GM21526 (cell line): ENCODE measurements at regions not wholly inside any gene's neighbourhood (a gene's known extent, or its start where the extent isn't known, plus 50 kb on each side); places are given as distances from the start of the nearest gene placed in this dataset.
"Not testable (repeated sequence)": the region's sequence is repeated elsewhere in the genome, so short reads cannot be mapped to it uniquely, and the experiment has no call there.

ENCODE experiments used
- ATAC-seq: cut with Tn5 transposase; IDR thresholded peaks from one replicate; pipeline ENCODE4 v1.9.1; 2021; ENCODE audit warnings: moderate library complexity; ENCODE audit not compliant: unreplicated experiment, low FRiP score

DNA sequence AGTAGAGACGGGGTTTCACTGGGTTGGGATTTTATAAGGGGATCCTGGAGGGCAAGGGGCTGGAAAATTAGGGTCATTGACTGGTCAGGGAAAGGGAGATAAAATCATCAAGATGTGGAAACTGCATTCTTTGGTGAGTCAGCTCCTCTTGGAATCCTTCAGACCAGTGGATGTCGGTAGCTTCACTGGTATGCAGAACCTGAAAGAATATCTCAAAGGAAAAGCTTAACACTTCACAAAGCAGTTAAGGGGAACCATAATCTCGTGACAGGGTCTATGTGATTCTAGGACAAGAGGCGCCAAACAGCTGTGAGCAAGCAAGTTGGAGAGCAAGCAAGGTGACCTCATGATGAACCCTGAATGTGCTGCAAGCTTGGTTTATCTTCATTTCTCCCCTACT lies 634.7 kb upstream of the AUTS2 start:
- no peak for ATAC-seq

DNA sequence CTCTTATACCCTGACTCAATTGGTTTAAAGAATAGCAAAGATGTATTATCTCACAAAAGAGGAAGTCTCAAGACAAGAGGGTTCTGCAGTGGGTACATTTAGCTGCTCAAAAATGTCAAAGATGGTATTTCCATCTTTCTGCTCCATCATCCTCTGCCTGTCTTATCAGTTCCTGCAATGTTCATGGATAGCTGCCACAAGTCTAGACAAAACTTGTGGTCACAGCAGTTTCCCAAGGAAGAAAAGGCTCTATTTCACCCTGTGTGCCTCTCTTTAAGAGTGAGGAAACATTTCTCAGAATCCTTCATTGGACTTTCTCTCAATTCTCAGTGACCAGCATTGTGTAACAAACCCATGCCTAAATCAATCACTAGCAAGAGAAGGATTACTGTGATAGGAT lies 634.2 kb upstream of the AUTS2 start:
- no peak for ATAC-seq

DNA sequence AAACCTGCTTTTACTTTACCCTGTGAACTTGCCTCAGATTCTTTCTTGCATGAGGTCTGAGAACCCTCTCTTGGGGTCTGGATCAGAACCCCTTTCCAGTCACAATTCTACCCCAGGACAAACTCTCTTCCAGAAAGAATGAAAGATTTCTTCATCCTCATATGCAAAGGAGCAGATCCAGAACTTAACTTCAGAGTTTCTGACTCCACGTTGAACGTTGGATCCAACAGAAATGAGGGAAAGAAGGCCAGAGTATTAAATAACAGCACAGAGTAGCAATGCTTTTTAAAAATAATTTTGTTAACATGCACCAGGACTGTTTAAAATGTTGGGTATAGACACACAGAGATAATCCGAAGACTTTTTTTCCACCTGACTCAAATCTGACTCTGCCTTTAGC lies 632.9 kb upstream of the AUTS2 start:
- ATAC-seq = no peak

DNA sequence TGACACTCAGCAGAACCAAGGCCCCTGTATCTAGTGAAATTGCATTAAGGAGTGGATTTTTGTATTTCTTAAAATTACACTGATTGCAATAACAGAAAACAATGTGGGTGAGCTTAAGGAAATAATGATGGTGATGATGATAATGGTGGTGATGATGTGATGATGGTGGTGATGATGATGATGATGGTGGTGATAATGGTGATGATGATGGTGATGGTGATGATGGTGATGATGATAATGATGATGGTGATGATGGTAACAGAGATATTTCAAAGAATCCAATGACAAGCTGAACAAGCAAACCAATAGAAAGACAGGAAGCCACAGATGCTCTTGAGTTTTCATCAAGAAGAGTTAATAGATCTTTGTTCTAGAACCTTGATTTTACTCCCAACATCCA lies 630.7 kb upstream of the AUTS2 start:
- no peak for ATAC-seq

DNA sequence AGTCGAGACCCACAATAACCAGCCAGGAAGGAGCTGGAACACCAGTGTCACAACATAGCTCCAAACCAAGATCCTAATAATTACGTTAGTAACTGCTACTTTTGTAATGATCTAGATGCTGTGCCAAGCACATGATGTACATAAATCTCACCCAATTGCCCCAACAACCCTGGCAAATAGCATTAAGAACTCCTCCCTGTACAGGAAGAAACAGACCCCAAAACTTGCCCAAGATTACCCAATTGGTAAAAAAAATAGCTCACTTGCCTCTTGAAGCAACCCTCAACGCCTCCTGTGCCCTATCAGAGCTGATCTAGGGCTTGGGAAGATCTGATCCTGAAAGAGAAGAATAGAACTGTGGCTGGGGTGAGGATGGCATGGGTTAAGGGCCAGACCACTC lies 628.7 kb upstream of the AUTS2 start:
- no peak for ATAC-seq

DNA sequence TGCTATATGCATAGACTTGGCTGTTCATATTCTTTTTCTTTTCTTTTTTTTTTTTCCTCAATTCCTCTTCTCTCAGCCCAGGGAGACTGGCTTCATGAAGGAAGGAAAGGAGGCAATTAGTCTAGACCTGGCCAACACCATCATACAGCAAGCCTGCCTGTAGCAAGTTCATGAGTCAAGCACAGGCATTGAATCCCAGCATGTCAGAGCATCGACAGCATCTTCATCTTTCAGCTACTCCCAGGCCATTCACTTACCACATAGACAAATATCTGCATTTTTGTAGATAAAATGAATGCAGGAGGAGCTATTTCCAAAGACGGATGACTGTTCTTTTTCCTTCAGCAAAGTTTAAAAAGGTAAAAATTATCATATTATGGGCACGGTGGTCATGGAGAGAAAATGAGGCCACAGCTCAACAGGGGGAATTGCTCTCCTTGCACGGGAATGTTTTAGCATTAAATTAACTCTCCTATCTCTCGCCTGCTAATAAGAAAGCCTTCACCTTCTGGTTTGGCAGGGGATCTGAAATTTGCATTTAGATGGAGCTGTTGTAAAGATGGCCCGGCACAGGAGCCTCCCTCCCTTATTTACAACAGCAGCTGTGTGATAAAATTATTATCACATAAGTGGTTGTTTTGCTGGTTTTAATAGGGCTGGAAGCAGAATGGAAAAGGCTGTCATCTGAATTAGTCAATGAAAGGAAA lies 626.5 kb upstream of the AUTS2 start:
- ATAC-seq = no peak

DNA sequence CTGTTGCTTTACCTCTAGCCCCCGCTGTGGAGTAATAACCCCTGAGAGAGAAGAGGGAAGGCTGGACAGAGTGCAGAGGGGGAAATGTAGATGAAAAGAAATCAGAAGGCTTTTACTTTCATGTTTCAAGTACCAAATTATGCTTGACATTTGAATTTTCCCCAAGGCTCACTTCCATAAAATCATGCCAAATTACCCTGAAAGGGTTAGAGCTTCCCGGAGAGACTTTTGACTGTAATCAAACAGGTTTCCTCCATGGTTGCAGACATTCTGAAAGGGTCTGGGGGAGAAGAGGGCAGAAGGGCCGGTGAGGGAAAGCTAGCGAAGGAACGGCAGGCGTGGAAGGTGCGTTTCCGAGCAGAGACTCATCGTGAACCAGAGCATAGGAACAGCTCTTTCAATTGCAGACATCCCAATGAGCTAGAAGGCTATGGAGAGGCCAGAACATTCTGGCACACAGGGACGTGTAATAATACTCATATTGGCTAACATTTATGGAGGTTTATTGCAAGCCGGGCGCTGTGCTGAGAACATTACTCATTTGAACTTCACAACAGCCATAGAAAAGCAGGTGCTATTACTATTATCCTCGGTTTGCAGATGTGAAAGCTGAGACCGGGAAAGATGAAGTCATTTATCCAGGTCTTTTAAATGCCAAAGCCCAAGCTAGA lies 620.8 kb upstream of the AUTS2 start:
- ATAC-seq = no peak

DNA sequence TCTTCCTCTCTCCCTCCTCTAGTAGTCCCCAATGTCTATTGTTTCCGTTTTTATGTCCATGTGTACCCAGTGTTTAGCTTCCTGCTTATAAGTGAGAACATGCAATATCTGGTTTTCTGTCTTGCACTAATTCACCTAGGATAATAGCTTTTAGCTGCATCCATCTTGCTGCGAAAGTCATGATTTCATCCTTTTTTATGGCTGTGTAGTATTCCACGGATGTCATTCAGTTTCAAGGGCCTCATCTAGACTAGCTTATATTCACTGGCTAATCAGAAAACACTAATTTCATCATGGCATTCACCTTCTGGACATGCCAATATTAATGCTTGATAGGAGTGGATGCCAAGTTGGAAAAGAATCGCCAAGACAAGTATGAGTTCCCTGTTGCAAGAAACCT lies 619.6 kb upstream of the AUTS2 start:
- ATAC-seq = no peak

DNA sequence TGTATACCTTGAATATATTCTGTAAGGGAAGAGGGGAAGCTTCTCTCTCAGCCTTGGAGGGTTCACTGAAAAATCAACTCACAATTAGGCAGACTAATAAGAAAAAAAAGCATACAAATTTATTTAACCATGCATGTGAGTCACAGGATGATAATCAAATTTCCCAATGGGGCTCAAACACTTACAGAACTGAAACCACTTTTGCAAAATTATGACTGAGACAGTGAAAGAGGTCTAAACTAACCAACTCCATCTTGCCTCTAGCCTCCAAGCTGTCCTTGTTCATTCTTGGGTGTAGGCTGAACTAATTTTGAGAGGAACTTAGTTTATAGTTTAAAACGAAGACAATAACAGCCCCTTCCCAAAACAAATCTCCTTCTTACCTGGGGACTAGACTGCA lies 618.3 kb upstream of the AUTS2 start:
- no peak for ATAC-seq

DNA sequence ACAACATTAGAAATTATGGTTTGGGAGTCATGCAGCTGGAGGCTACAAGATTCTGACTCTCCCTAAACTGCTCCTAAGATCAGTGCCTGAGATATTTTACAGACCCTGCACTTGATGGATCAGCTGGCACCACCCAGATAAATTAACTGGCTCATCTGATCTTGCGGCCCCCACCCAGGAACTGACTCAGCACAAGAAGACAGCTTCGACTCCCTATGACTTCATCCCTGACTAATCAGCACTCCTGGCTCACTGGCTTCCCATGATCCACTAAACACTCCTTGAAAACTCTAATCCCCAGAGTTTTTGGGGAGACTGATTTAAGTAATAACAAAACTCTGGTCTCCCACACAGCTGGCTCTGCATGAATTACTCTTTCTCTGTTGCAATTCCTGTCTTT lies 617.8 kb upstream of the AUTS2 start:
- not testable (repeated sequence) for ATAC-seq

DNA sequence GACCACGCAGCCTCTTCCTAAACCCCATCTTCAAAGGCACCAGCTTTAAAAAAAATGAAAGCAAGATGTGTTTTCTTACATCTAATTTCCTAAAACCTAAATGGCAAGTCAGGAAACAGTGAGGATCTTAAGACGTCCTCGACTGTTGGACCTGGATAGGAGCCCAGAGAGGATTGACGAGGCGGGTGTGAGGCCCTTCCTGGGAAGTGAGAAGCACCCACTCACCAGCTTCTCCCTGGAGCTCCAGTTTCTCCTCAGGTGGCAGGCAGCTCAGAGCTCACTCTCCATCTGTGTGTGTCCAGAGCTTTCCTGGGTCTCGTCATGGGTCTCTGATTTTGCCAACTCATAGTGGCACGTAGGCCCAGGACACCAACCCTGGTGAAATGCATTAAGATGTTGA lies 614.0 kb upstream of the AUTS2 start:
- no peak for ATAC-seq

DNA sequence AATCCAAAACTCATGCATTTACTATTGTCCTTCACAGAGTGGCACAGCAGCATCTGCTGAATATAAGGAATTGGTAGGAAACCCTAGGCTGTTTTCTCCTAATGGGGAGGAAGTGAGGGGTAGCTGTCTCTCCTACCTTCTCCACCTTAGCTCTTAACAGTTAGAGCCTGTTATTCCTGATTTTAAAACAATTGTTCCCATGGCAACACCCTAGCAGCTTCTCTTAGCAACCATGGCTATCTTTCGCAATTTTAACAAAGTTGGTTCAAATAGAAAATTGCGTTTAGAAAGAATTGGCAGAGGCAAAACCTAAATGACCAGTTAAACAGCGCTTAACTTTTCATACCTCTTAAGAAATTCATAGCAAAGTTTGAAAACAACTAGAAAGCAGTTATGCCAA lies 603.4 kb upstream of the AUTS2 start:
- no peak for ATAC-seq

DNA sequence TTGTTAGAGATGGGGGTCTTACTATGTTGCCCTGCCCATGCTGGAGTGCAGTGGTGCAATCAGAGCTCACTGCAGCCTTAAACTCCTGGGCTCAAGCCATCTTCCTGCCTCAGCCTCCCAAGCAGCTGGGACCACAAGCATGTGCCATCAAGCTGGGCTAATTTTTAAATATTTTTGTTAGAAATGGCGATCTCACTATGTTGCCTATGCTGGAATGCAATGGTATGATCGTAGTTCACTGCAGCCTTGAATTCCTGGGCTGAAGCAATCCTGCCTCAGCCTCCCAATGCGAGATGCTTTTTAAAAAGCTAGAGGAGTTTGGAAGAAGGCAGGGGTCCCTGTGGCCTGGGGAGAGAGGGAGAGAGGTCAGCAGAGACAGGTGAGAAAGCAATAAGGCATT lies 600.1 kb upstream of the AUTS2 start:
- no peak for ATAC-seq

DNA sequence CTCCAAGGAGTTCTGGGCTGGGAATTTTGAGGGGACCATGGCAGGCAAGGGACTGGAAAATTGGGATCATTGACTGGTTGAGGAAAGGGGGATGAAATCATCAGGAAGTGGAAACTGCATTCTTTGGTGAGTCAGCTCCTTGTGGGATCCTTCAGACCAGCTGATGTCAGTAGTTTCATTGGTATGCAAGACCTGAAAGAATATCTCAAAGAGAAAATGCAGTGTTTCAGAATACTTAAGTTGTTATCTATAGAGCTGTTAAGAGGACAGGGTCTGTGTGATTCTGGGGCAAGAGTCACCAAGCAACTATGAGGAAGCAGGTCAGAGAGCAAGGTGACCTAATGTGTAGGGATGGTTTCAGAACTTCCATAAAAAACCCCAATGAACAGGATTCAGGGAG lies 595.9 kb upstream of the AUTS2 start:
- ATAC-seq = no peak

DNA sequence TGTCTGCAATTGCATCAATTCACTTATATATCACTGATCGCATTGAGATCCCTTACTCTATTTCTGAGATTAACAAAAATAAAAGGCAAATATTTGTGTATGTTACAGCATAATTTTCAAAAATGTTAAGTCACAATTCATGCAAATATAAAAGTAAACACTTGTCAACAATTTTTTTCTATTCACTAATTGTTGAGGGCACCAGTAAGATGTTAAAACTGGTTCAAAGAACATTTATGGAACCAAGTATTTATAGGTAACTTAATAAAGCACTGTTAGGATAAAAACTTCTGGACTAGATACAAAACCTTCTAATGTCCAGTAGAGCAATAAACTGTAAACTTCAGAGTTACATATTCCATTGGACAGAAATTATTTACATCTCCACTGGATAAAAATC lies 586.1 kb upstream of the AUTS2 start:
- no peak for ATAC-seq

DNA sequence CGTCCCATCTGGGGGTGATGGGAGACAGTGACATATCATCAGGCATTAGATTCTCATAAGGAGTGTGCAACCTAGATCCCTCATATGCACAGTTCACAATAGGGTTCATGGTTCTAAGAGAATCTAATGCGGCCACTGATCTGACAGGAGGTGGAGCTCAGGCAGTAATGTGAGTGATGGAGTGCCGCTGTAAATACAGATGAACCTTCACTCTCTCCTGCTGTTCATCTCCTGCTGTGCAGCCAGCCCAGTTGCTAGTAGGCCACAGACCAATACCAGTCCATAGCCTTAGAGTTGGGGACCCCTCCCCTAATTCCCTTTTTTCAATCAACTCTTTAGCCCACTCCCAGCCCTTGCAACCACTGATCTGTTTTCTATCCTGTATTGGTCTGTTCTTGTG lies 581.1 kb upstream of the AUTS2 start:
- no peak for ATAC-seq

DNA sequence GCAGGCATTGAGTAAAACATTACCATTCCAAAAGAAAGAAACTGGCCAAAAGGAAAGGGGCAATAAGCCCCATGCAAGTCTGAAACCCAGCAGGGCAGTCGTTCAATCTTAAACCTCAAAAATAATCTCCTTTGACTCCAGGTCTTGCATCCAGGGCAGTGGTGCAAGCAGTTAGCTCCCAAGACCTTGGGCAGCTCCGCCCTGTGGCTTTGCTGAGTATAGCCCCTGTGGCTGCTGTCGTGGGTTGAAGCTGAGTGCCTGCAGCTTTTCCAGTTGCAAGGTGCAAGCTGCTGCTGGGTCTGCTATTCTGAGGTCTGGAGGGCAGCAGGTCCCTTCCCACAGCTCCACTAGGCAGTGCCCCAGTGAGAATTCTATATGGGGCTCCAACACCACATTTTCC lies 580.1 kb upstream of the AUTS2 start:
- ATAC-seq = no peak

DNA sequence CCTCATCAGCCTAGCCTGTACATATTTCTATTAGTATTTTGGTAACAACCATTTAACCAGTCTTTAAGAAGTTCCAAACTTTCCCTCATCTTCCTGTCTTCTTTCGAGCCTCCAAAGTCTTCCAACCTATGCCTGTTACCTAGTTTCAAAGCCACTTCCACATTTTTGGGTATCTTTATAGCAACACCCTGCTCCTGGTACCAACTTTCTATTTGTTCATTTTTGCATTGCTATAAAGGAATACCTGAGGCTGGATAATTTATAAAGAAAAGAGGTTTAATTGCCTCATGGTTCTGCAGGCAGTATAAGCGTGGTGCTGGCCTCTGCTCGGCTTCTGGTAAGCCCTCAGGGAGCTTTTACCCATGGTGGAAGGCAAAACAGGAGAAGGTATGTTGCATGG lies 578.8 kb upstream of the AUTS2 start:
- ATAC-seq = no peak

DNA sequence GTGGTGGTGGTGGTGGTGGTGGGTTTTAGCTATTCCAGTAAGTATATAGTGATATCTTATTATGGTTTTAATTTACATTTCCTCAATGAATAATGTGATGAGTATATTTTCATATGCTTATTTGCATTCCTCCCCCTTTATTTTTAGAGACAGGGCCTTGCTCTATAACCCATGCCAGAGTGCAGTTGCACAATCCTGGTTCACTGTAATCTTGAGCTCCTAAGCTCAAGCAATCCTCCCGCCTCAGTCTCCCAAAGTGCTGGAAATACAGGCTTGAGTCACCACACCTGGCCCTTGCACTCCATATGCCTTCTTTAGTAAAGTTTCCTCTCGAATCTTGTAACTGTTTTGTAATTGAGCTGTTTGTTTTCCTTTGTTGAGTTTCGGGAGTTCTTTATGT lies 577.7 kb upstream of the AUTS2 start:
- no peak for ATAC-seq

DNA sequence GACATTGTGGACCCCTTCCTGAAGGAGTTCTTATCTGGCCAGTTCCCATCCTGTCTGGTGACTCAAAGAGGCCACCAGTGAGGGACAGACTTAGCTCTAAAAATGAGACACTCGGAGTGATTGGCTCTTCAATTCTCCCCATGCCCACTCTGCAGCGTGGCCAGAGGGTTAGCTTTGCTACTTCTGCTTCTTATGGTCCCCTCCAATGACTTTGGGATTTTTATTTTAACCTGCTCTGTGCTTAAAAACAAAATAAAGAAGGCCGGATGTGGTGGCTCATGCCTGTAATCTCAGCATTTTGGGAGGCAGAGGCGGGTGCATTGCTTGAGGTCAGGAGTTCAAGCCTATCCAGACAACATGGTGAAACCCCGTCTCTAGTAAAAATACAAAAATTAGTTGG lies 573.0 kb upstream of the AUTS2 start:
- ATAC-seq = no peak

DNA sequence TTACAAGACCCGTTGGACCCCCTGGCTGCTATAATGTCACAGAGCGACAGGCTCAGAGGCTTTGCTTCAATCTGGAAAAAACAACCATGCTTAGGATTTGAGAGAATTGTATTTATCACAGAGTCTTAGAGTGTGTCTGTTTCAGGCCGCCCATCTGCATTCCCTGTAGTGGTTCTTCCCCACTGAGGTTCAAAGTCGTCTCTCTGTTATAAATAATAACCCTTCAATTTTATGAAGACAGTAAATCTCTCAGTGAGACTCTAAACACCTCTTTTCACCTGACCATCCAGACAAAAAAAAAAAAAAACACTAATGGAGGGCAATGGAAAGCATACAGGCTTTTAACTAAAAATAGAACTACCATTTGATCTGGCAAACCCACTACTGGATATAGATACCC lies 565.4 kb upstream of the AUTS2 start:
- no peak for ATAC-seq

DNA sequence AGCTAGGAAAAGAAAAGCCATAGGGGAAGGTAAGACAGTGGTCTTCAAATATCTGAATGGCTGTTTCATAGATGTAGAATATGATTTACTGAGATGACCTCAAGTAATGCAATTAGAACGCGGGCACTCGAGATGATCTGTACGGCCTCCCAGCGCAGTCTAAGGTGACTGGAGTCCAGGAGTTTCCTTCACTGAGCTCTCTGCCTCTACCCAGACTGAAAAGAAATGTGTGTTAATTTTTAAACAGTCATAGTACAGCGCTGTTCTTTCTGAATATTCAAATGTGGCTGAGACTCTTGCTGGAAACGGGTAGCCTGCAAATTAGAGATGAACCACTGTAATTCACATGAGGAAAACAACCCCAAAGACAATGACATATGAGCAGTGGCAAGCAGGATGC lies 562.4 kb upstream of the AUTS2 start:
- ATAC-seq = no peak

DNA sequence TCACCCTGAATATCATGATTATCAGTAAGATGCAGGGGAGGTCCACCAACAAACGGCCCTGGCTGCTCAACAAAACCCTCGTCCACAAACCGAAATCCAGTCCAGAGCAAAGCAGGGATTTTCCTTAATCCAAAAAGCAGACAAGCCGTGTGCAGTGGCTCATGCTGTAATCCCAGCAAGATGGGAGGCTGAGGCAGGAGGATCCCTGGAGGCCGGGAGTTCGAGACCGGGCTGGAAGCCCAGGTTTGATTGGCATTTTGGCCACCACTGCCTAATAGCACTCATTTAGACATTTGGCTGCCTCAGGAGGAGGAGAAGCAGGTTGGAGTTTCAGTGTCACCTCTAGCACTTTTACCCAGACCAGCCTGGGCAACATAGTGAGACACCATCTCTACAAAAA lies 562.0 kb upstream of the AUTS2 start:
- ATAC-seq = no peak
